GM23338 (cell line): ENCODE measurements at regions not wholly inside any gene's neighbourhood (a gene's known extent, or its start where the extent isn't known, plus 50 kb on each side); places are given as distances from the start of the nearest gene placed in this dataset.

Source experiments
- ATAC-seq: fragments of 200-7000 bp; cut with Tn5 transposase; 3 replicates; pipeline ENCODE4 v1.9.1; 2020
- DNase-seq: peaks from one replicate; pipeline ENCODE4 v3.0.0-alpha.2; 2015; ENCODE audit warnings: low spot score
- H2AFZ ChIP-seq: fragments of 200-600 bp; sonication (generic); 2 replicates; pipeline ENCODE4 v1.8.0; 2016; ENCODE audit warnings: antibody characterized with exemption, mild to moderate bottlenecking, moderate library complexity
- H3F3A ChIP-seq: fragments of 200-600 bp; sonication (generic); replicated peaks from 2 replicates; pipeline ENCODE4 v1.8.0; 2017; ENCODE audit warnings: antibody characterized with exemption, mixed run types, low read depth
- H3K27ac ChIP-seq: fragments of 200-600 bp; sonication (generic); 2 replicates; pipeline ENCODE4 v1.6.1; 2016; ENCODE audit warnings: low read depth
- H3K27me3 ChIP-seq: fragments of 200-600 bp; sonication (generic); 2 replicates; pipeline ENCODE4 v1.8.0; 2016; ENCODE audit warnings: mild to moderate bottlenecking, mixed run types, moderate library complexity; ENCODE audit not compliant: insufficient read depth
- H3K36me3 ChIP-seq: fragments of 200-600 bp; sonication (generic); 2 replicates; pipeline ENCODE4 v1.8.0; 2016; ENCODE audit warnings: mild to moderate bottlenecking; ENCODE audit not compliant: insufficient read depth
- H3K4me1 ChIP-seq: fragments of 200-600 bp; sonication (generic); 2 replicates; pipeline ENCODE4 v1.8.0; 2016; ENCODE audit warnings: mild to moderate bottlenecking, moderate library complexity; ENCODE audit not compliant: insufficient read depth
- H3K4me2 ChIP-seq: fragments of 200-600 bp; sonication (generic); 2 replicates; pipeline ENCODE4 v1.7.1; 2017; ENCODE audit warnings: mixed run types
- H3K4me3 ChIP-seq: fragments of 200-600 bp; sonication (generic); 2 replicates; pipeline ENCODE4 v1.6.1; 2016; ENCODE audit warnings: mixed run types
- H3K79me2 ChIP-seq: fragments of 200-600 bp; sonication (generic); replicated peaks from 2 replicates; pipeline ENCODE4 v1.8.0; 2017; ENCODE audit warnings: mild to moderate bottlenecking; ENCODE audit not compliant: insufficient read depth
- H3K9me2 ChIP-seq: fragments of 200-600 bp; sonication (generic); 2 replicates; pipeline ENCODE4 v1.8.0; 2017; ENCODE audit not compliant: insufficient read depth
- H4K20me1 ChIP-seq: fragments of 200-600 bp; sonication (generic); replicated peaks from 2 replicates; pipeline ENCODE4 v1.8.0; 2017; ENCODE audit warnings: mild to moderate bottlenecking; ENCODE audit not compliant: insufficient read depth
- H3K27ac Mint-ChIP-seq: 2 replicates; pipeline ENCODE4 v1.8.0; 2020; ENCODE audit warnings: inconsistent platforms, mild to moderate bottlenecking, moderate library complexity, mixed read lengths
- H3K27me3 Mint-ChIP-seq: 3 replicates; pipeline ENCODE4 v1.8.0; 2022; ENCODE audit warnings: low read depth, mild to moderate bottlenecking, moderate library complexity, mixed read lengths, inconsistent platforms; ENCODE audit not compliant: insufficient read depth, poor library complexity
- H3K36me3 Mint-ChIP-seq: 3 replicates; pipeline ENCODE4 v1.8.0; 2021; ENCODE audit warnings: low read depth, mild to moderate bottlenecking, inconsistent platforms, moderate library complexity, mixed read lengths
- H3K4me1 Mint-ChIP-seq: 3 replicates; pipeline ENCODE4 v1.8.0; 2020; ENCODE audit warnings: mild to moderate bottlenecking, inconsistent platforms, mixed read lengths
- H3K4me3 Mint-ChIP-seq: 3 replicates; pipeline ENCODE4 v1.8.0; 2021; ENCODE audit warnings: moderate library complexity, mild to moderate bottlenecking, inconsistent platforms, mixed read lengths
- H3K9me3 Mint-ChIP-seq: 3 replicates; pipeline ENCODE4 v1.8.0; 2020; ENCODE audit warnings: moderate library complexity, mild to moderate bottlenecking, inconsistent platforms, mixed read lengths
- CREB1 ChIP-seq: fragments of 250-450 bp; sonication (Bioruptor Pico); IDR thresholded peaks from 2 replicates; pipeline ENCODE4 v1.5.0; 2020; ENCODE audit warnings: low read depth, mild to moderate bottlenecking, moderate library complexity
- ETS1 ChIP-seq: IDR thresholded peaks from 2 replicates; pipeline ENCODE4 v1.6.1; 2016; ENCODE audit warnings: antibody characterized with exemption
- EZH2 ChIP-seq: fragments of 200-600 bp; sonication (generic); IDR thresholded peaks from one replicate; pipeline ENCODE4 v1.8.0; 2017; ENCODE audit warnings: antibody characterized with exemption, mild to moderate bottlenecking, low read depth; ENCODE audit not compliant: unreplicated experiment
- JUNB ChIP-seq: IDR thresholded peaks from one replicate; pipeline ENCODE4 v1.6.1; 2016; ENCODE audit warnings: antibody characterized with exemption; ENCODE audit not compliant: unreplicated experiment
- NANOG ChIP-seq: IDR thresholded peaks from 2 replicates; pipeline ENCODE4 v1.6.1; 2016; ENCODE audit warnings: antibody characterized with exemption, borderline replicate concordance
- POLR2AphosphoS5 ChIP-seq: IDR thresholded peaks from 2 replicates; pipeline ENCODE4 v1.6.1; 2016; ENCODE audit warnings: antibody characterized with exemption, low read depth
- REST ChIP-seq: IDR thresholded peaks from one replicate; pipeline ENCODE4 v1.6.1; 2018; ENCODE audit warnings: antibody characterized with exemption; ENCODE audit not compliant: unreplicated experiment
- STAT1 ChIP-seq: IDR thresholded peaks from one replicate; pipeline ENCODE4 v1.6.1; 2016; ENCODE audit warnings: antibody characterized with exemption; ENCODE audit not compliant: unreplicated experiment
- ZNF114 ChIP-seq: fragments of 250-450 bp; sonication (Bioruptor Pico); IDR thresholded peaks from 2 replicates; pipeline ENCODE4 v1.5.0; 2020; ENCODE audit warnings: mild to moderate bottlenecking, moderate library complexity
- ZNF462 ChIP-seq: fragments of 250-450 bp; sonication (Bioruptor Pico); IDR thresholded peaks from 2 replicates; pipeline ENCODE4 v1.5.0; 2020; ENCODE audit warnings: mild to moderate bottlenecking, moderate library complexity

GRCh38 chr5:167626341-167627123 is 664.9 kb upstream of the WWC1 start (continued):
- TF ChIP-seq EZH2 (no peak), ZNF114 (CRISPR knock-in tag) (no peak), CREB1 (CRISPR knock-in tag) (no peak), POLR2AphosphoS5 (no peak), STAT1 (no peak), NANOG (no peak), REST (no peak), ETS1 (no peak), JUNB (no peak)

GRCh38 chr5:167629634-167630033 is 661.8 kb upstream of the WWC1 start:
- Histone ChIP-seq H3F3A (no peaks in the 10 kb centered on the region), H3K4me3 (no peak overlapping the region), H3K79me2 (no peaks in the 10 kb centered on the region), H3K4me2 (no peak overlapping the region), H4K20me1 (no peaks in the 10 kb centered on the region), H3K36me3 (no peaks in the 10 kb centered on the region), H3K27ac (no peak overlapping the region), H3K9me2 (no peaks in the 10 kb centered on the region), H3K4me1 (no peaks in the 10 kb centered on the region), H2AFZ (no peak overlapping the region), H3K27me3 (no peaks in the 10 kb centered on the region)
- H3K9me3 Mint-ChIP-seq = no peaks in the 10 kb centered on the region
- H3K4me1 Mint-ChIP-seq = peaks cover 9% of the 10 kb centered on the region
- H3K4me3 Mint-ChIP-seq = no peak overlapping the region
- peaks cover 5% of the 10 kb centered on the region for H3K27me3 Mint-ChIP-seq
- DNase-seq (no peak), ATAC-seq (no peak)
- no peaks in the 10 kb centered on the region for H3K36me3 Mint-ChIP-seq
- no peak for TF ChIP-seq ZNF462 (CRISPR knock-in tag)
- H3K27ac Mint-ChIP-seq = no peak overlapping the region
